Fibroblast of lung (primary cell): ENCODE measurements at regions not wholly inside any gene's neighbourhood (a gene's known extent, or its start where the extent isn't known, plus 50 kb on each side); places are given as distances from the start of the nearest gene placed in this dataset.

Experiments
- DNase-seq, 2 donors: peaks; one replicate each; pipeline versions ENCODE4 v3.0.0 to v3.0.0-alpha.2; 2010; ENCODE audit warnings: low read depth in 2 of 2
- H2AFZ ChIP-seq: 2 replicates; pipeline ENCODE4 v1.5.1; 2012; ENCODE audit warnings: low read length, control low read depth, inconsistent platforms
- H3K27ac ChIP-seq: 2 replicates; pipeline ENCODE4 v1.5.1; 2011; ENCODE audit warnings: low read length, control low read depth; ENCODE audit not compliant: insufficient read depth
- H3K27me3 ChIP-seq: 2 replicates; pipeline ENCODE4 v1.5.1; 2011; ENCODE audit warnings: mild to moderate bottlenecking, low read length; ENCODE audit not compliant: control insufficient read depth, insufficient read depth
- H3K36me3 ChIP-seq: 2 replicates; pipeline ENCODE4 v1.5.1; 2011; ENCODE audit warnings: low read length; ENCODE audit not compliant: control insufficient read depth, insufficient read depth
- H3K4me1 ChIP-seq: 2 replicates; pipeline ENCODE4 v1.5.1; 2011; ENCODE audit warnings: low read length; ENCODE audit not compliant: control insufficient read depth, insufficient read depth; ENCODE audit errors: extremely low read depth
- H3K4me2 ChIP-seq: 2 replicates; pipeline ENCODE4 v1.5.1; 2011; ENCODE audit warnings: low read length, control low read depth; ENCODE audit not compliant: insufficient read depth; ENCODE audit errors: extremely low read depth
- H3K4me3 ChIP-seq, 4 experiments: fragments of 200-600 bp in 1 of 4; sonication (generic) in 1 of 4; replicated peaks in 1 of 4; 2 replicates each; pipeline ENCODE4 v1.5.1; 2011 to 2016; ENCODE audit warnings: low read length in 4 of 4, low read depth in 3 of 4, mild to moderate bottlenecking in 3 of 4, control low read depth in 2 of 4, inconsistent platforms in 1 of 4, mixed read lengths in 1 of 4; ENCODE audit not compliant: insufficient read depth in 1 of 4; ENCODE audit errors: control extremely low read depth in 1 of 4
- H3K79me2 ChIP-seq: 2 replicates; pipeline ENCODE4 v1.5.1; 2012; ENCODE audit warnings: mild to moderate bottlenecking, low read length, inconsistent platforms; ENCODE audit not compliant: control insufficient read depth, insufficient read depth
- H3K9ac ChIP-seq: 2 replicates; pipeline ENCODE4 v1.5.1; 2011; ENCODE audit warnings: mild to moderate bottlenecking, low read length, control low read depth; ENCODE audit not compliant: insufficient read depth
- H3K9me3 ChIP-seq: 2 replicates; pipeline ENCODE4 v1.5.1; 2012; ENCODE audit warnings: low read depth, low read length; ENCODE audit not compliant: control insufficient read depth, insufficient read depth
- H4K20me1 ChIP-seq: 2 replicates; pipeline ENCODE4 v1.5.1; 2011; ENCODE audit warnings: low read length; ENCODE audit not compliant: control insufficient read depth, insufficient read depth; ENCODE audit errors: extremely low read depth
- CTCF ChIP-seq, 2 donors: IDR thresholded peaks in 1 of 2; conservative IDR thresholded peaks in 1 of 2; 1 replicate in 1 of 2; 2 replicates in 1 of 2; pipeline ENCODE4 v1.5.1; 2011 to 2012; ENCODE audit warnings: low read length in 2 of 2, control low read depth in 1 of 2, inconsistent platforms in 1 of 2, low read depth in 1 of 2, mild to moderate bottlenecking in 1 of 2
- EZH2 ChIP-seq: IDR thresholded peaks from 2 replicates; pipeline ENCODE4 v1.5.1; 2012; ENCODE audit warnings: low read length, control low read depth, mild to moderate bottlenecking; ENCODE audit errors: missing control alignments

- Histone ChIP-seq H3K4me2 (no peak overlapping the region), H3K9ac (no peak overlapping the region), H3K27ac (no peak overlapping the region), H3K4me1 (no peaks in the 10 kb centered on the region), H2AFZ (no peak overlapping the region), H4K20me1 (no peaks in the 10 kb centered on the region), H3K79me2 (no peaks in the 10 kb centered on the region), H3K27me3 (no peaks in the 10 kb centered on the region), H3K4me3 (no peak overlapping the region), H3K9me3 (no peaks in the 10 kb centered on the region), H3K36me3 (no peaks in the 10 kb centered on the region)
- TF ChIP-seq CTCF (conservative IDR thresholded peaks at IDR 0.05 in 1 of 2, IDR thresholded peaks at IDR 0.05 in 1 of 2; ENCODE audit: low read depth in 1 of 2, low read length in 2 of 2) = no peak
- TF ChIP-seq EZH2 = no peak
- no peak for DNase-seq
Measured at GRCh38 chr13:80244574-80244973, 96.4 kb downstream of the SPRY2 start.

DNA sequence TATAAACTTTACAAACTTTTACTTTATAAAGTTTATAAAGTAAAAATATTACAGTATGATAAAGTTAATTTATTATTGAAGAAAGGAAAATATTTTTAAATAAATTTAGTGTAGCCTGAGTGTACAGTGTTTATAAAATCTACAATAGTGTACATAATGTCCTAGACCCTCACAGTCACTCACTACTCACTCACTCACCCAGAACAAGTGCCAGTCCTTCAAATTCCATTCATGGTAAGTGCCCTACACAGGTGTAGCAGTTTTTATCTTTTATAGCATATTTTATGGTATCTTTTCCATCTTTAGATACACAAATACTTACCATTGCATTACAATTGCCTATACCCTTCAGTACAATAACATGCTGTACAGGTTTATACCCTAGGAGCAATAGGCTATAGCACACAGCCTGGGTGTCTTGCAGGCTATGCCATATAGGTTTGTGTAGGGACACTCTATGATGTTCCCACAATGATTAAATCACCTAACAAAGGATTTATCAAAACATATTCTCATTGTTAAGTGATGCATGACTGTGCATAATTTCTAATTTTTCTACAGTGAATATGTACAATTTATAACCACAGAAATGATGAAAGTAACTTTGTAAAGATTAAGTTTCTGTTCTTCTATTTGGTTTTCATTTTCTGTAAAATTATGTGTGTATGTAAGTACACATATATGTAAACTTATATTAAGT lies 98.0 kb downstream of the SPRY2 start:
- Histone ChIP-seq H2AFZ (no peak overlapping the region), H3K9ac (no peak overlapping the region), H4K20me1 (no peaks in the 10 kb centered on the region), H3K36me3 (no peaks in the 10 kb centered on the region), H3K27ac (no peak overlapping the region), H3K79me2 (no peaks in the 10 kb centered on the region), H3K4me3 (no peak overlapping the region), H3K4me2 (no peak overlapping the region), H3K4me1 (no peaks in the 10 kb centered on the region), H3K9me3 (no peaks in the 10 kb centered on the region), H3K27me3 (no peaks in the 10 kb centered on the region)
- TF ChIP-seq EZH2 (no peak), CTCF (conservative IDR thresholded peaks at IDR 0.05 in 1 of 2, IDR thresholded peaks at IDR 0.05 in 1 of 2; ENCODE audit: low read depth in 1 of 2, low read length in 2 of 2) (no peak)
- no peak for DNase-seq

- no peaks in the 10 kb centered on the region for H3K79me2 ChIP-seq
- H2AFZ ChIP-seq = no peak overlapping the region
- no peak overlapping the region for H3K27ac ChIP-seq
- no peak overlapping the region for H3K9ac ChIP-seq
- no peaks in the 10 kb centered on the region for H3K27me3 ChIP-seq
- H3K4me3 ChIP-seq = no peak overlapping the region
- no peaks in the 10 kb centered on the region for H4K20me1 ChIP-seq
- H3K4me1 ChIP-seq = no peaks in the 10 kb centered on the region
- DNase-seq = peak in 1 of 2 donors; percentile 44
- no peak for TF ChIP-seq EZH2
- TF ChIP-seq CTCF (conservative IDR thresholded peaks at IDR 0.05 in 1 of 2, IDR thresholded peaks at IDR 0.05 in 1 of 2; ENCODE audit: low read depth in 1 of 2, low read length in 2 of 2) = no peak
- no peaks in the 10 kb centered on the region for H3K9me3 ChIP-seq
- H3K36me3 ChIP-seq = no peaks in the 10 kb centered on the region
- H3K4me2 ChIP-seq = no peak overlapping the region
Measured at GRCh38 chr13:80239571-80240255, 101.2 kb downstream of the SPRY2 start.
